MG63 (cell line): ENCODE measurements at regions not wholly inside any gene's neighbourhood (a gene's known extent, or its start where the extent isn't known, plus 50 kb on each side); places are given as distances from the start of the nearest gene placed in this dataset.

ENCODE experiments used
- DNase-seq: peaks from one replicate; pipeline ENCODE4 v3.0.0-alpha.2; 2020
- H3K27me3 ChIP-seq: fragments of 250-450 bp; sonication (Bioruptor Pico); 2 replicates; pipeline ENCODE4 v1.5.1; 2020; ENCODE audit warnings: mild to moderate bottlenecking, moderate library complexity
- H3K36me3 ChIP-seq: fragments of 250-450 bp; sonication (Bioruptor Pico); 2 replicates; pipeline ENCODE4 v1.5.1; 2020; ENCODE audit warnings: mild to moderate bottlenecking, moderate library complexity
- H3K4me3 ChIP-seq: fragments of 250-450 bp; sonication (Bioruptor Pico); 2 replicates; pipeline ENCODE4 v1.5.1; 2020; ENCODE audit warnings: mild to moderate bottlenecking, moderate library complexity
- H3K9me3 ChIP-seq: fragments of 250-450 bp; sonication (Bioruptor Pico); 2 replicates; pipeline ENCODE4 v1.5.1; 2020; ENCODE audit warnings: mild to moderate bottlenecking, moderate library complexity

DNA sequence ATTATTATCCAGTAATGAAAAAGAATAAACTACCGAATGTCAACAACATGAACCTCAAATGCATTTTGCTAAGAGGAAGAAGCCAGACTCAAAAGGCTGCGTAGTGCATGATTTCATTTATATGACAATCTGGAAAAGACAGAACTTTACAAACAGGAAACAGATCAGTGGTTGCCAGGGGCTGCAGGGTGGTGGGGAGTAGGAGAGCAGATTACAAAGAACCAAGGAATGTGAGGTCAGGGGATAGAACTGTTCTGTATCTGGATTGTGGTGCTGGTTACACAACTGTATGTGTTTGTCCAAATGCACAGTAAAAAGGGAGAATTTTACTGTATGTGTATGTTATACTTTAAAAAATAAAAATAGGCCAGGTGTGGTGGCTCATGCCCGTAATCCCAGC lies 89.7 kb upstream of the MYL2 start:
- Histone ChIP-seq H3K9me3 (no peaks in the 10 kb centered on the region), H3K36me3 (no peaks in the 10 kb centered on the region), H3K27me3 (peaks cover 23% of the 10 kb centered on the region), H3K4me3 (no peak overlapping the region)
- DNase-seq = no peak

DNA sequence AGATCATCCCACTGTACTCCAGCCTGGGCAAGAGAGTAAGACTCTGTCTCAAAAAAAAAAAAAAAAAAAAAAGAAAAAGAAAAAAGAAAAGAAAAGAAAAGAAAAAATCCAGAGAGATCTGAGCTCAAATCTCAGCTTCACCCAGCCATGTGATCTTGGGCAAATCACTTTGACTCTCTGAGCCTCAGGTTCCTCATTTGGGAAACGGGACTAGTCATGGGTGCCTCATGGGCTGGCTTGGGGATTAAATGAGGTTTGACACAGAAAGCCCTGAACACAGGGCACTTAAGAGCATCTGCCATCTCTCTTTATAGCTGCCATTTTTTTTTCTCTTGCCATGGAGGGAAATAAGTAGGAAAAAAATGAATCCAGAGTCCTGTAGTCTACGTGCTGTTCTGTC lies 86.2 kb upstream of the MYL2 start:
- no peak overlapping the region for H3K4me3 ChIP-seq
- H3K36me3 ChIP-seq = no peaks in the 10 kb centered on the region
- DNase-seq = no peak
- H3K27me3 ChIP-seq = peaks cover 21% of the 10 kb centered on the region
- no peaks in the 10 kb centered on the region for H3K9me3 ChIP-seq

DNA sequence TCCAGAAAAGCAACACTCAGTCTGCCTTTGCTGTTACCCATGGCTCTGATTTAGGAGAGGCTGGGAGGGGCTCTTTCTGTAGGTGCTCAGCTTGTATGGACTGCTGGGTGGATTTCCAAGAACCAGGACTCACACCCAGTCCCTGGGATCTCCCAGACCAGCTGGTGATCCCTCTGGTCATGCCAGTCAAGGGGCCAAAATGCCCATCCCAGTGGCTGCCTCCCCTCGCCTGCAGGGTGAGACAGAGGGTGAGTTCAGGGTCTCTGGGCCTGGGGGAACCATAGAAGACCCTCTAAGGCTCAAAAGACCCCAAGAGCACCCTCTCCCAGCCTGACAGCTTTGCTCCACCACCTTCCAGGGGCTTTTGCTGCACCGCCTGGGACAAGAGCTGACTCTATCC lies 78.6 kb upstream of the MYL2 start:
- Histone ChIP-seq H3K9me3 (peaks cover 15% of the 10 kb centered on the region), H3K4me3 (no peak overlapping the region), H3K36me3 (no peaks in the 10 kb centered on the region), H3K27me3 (peaks cover 5% of the 10 kb centered on the region)
- DNase-seq = no peak

DNA sequence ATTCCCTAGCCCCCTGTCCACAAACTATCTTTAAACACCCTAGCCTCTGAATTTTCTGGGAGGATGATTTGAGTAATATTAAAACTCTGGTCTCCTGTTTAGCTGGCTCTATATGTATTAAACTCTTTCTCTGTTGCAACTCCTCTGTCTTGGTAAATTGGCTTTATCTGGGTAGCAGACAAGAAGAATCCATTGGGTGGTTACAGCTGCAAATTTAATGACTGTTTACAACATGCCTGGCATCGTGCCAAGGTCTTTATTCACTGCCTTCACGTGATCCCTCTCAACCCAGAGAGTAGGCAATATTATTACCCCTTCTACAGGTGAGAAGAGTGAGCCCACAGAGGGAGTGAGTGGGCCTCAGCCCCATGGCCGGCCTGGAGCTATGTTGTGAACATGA lies 77.8 kb upstream of the MYL2 start:
- Histone ChIP-seq H3K4me3 (no peak overlapping the region), H3K9me3 (peaks cover 15% of the 10 kb centered on the region), H3K27me3 (peaks cover 1% of the 10 kb centered on the region; the same call in 1 of the 2 replicates), H3K36me3 (no peaks in the 10 kb centered on the region)
- no peak for DNase-seq

DNA sequence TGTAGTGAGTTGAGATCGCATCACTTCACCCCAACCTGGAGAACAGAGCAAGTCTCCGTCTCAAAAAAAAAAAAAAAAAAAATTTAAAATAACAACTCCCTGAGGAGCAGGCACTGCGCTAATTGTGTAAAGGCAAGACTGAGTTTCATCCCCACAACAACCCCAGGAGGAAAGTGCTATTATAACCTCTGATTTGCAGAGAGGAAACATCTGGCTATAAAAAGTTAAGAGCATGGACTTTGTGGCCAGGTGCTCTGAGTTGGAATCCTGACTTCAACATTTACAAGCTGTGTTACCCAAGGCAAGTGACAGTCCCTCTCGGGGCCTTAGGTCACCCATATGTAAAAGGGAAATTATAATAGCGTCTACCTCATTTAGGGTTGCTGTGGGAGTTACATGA lies 76.0 kb upstream of the MYL2 start:
- no peaks in the 10 kb centered on the region for H3K36me3 ChIP-seq
- no peak for DNase-seq
- H3K4me3 ChIP-seq = no peak overlapping the region
- H3K27me3 ChIP-seq = no peaks in the 10 kb centered on the region
- peaks cover 15% of the 10 kb centered on the region for H3K9me3 ChIP-seq

DNA sequence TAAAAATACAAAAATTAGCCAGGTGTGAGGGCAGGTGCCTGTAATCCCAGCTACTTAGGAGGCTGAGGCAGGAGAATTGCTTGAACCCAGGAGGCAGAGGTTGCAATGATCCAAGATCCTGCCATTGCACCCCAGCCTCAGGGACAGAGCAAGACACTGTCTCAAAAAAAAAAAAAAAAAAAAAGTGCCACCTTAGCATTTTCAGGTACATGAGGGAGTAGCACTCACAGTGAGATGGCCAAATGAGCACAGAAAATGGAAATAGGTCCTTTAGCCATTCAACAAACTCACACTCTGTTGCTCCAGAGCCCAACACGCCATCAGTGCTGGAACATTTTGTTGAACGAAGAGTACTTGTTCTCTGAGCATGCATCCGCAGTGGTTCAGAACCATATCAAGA lies 75.2 kb upstream of the MYL2 start:
- Histone ChIP-seq H3K36me3 (no peaks in the 10 kb centered on the region), H3K9me3 (peaks cover 15% of the 10 kb centered on the region), H3K4me3 (no peak overlapping the region), H3K27me3 (peaks cover under 1% of the 10 kb centered on the region; the same call in 1 of the 2 replicates)
- no peak for DNase-seq

DNA sequence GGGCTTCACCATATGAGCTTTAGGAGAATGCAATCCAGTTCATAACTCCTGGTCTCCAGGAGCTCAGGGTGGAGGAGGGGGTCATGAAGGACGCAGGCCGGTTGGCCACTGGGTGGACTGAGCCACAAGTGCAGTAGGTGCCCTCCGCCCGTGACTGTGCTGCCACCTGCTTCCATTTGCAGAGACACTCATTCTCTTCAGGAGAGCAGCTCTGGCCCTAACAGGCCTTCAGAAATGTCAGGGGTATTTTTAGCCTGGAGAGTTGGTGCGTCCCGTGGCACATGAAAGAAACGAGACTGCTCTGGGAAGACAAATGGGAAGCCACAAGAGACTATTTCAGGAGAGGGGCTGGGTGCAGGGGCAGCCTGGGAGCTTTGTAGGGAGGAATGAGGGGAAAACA lies 74.6 kb upstream of the MYL2 start:
- H3K36me3 ChIP-seq = no peaks in the 10 kb centered on the region
- peaks cover 15% of the 10 kb centered on the region for H3K9me3 ChIP-seq
- no peak for DNase-seq
- no peak overlapping the region for H3K4me3 ChIP-seq
- H3K27me3 ChIP-seq = peaks cover 4% of the 10 kb centered on the region

DNA sequence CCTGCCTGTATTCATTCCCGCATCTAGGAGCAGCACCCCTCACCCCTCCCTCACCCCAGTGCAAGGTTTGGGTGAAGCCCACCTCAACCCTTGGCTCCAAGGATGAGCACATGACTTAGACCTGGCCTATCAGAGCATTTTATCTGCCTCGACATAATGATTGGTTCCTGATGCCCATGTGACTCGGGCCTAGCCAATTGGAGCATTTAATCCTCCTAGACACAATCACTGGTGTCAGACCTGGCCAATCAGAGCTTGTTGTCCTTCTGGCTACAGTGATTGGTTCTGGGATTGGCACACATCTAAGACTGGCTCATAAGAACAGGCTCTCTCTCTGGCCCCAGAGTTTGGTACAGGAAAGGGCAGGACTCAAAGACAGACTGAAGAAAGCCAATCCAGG lies 73.1 kb upstream of the MYL2 start:
- H3K4me3 ChIP-seq = no peak overlapping the region
- no peak for DNase-seq
- H3K27me3 ChIP-seq = peaks cover 6% of the 10 kb centered on the region
- H3K9me3 ChIP-seq = peaks cover 14% of the 10 kb centered on the region
- no peaks in the 10 kb centered on the region for H3K36me3 ChIP-seq

DNA sequence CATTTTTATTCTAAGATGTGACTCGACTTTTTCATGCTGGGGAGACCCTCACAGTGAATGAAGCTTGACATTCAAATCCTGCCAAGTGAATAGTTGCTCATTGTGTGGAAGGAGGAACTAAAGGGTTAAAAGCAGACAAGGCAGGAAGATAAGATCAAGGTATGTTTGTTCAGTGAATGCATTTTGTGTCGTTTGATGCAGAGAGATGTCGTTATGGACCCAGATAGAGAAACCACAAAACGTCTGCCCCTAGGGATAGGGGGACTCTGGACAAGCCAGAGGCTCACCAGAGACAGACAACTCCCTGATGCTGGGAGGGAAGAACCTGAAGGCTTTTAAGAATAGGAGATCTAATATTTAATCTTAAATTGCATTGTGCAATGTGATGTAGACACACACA lies 72.5 kb upstream of the MYL2 start:
- no peak for DNase-seq
- no peaks in the 10 kb centered on the region for H3K36me3 ChIP-seq
- no peak overlapping the region for H3K4me3 ChIP-seq
- peaks cover 6% of the 10 kb centered on the region for H3K27me3 ChIP-seq
- peaks cover 8% of the 10 kb centered on the region for H3K9me3 ChIP-seq

DNA sequence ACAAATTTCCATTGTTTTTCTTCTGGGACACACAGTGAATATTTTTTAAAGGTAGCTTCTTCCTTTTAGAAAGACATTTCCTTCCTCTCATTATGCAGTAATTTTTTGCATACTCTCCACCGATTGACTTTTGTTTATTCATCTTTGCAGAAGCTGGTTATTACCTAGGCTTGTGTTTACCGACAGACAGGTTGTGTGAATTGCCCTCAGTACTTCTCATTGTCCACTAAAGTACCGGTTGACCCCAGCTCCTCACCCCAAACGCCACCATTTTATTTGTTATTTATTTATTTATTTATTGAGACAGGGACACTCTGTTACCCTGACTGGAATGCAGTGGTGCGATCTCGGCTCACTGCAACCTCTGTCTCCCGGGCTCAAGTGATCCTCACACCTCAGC lies 63.4 kb upstream of the MYL2 start:
- Histone ChIP-seq H3K27me3 (peaks cover 9% of the 10 kb centered on the region), H3K9me3 (no peaks in the 10 kb centered on the region), H3K36me3 (no peaks in the 10 kb centered on the region), H3K4me3 (no peak overlapping the region)
- no peak for DNase-seq

DNA sequence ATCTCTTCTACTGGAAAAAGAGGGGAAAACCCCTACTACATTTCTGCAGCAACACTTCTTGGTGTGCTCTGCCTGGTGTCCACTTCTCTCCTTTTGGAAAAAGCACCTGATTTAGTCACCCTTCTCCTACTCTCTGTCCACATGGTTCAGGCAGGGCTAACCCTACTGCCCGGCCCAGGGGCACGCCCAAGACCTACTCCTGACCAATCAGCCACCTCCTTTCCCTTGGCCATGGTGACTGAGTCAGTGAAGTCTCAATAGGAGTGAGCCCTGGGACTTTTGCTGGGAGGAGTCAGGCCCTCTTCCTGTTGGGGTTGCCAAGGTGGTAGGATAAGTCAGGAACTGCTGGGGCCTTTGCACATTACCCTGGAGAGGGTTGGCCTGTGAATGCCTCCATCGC lies 52.5 kb upstream of the MYL2 start:
- no peak overlapping the region for H3K4me3 ChIP-seq
- H3K9me3 ChIP-seq = no peaks in the 10 kb centered on the region
- no peaks in the 10 kb centered on the region for H3K36me3 ChIP-seq
- no peaks in the 10 kb centered on the region for H3K27me3 ChIP-seq
- no peak for DNase-seq

DNA sequence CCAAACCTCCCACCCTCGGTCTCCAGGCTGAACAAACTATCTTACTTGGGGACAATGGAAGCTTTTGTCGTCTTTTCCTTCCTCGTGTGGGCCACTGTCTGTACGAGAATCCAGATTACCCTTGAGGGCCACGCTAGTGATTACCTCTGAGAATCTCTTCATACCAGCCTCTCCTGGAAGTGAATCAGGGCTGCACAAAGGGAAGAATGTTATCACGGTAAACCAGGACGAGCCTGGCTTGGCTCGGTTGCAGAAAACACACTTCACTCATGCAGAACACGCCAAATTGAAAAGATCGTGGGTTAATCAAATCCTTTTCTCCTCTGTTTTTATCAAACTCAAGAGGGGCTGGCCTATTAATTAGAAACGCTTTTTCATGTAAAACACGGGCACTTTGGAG lies 51.6 kb upstream of the MYL2 start:
- no peaks in the 10 kb centered on the region for H3K36me3 ChIP-seq
- DNase-seq = no peak
- no peaks in the 10 kb centered on the region for H3K9me3 ChIP-seq
- peaks cover 5% of the 10 kb centered on the region; the same call in 1 of the 2 replicates for H3K27me3 ChIP-seq
- H3K4me3 ChIP-seq = no peak overlapping the region

DNA sequence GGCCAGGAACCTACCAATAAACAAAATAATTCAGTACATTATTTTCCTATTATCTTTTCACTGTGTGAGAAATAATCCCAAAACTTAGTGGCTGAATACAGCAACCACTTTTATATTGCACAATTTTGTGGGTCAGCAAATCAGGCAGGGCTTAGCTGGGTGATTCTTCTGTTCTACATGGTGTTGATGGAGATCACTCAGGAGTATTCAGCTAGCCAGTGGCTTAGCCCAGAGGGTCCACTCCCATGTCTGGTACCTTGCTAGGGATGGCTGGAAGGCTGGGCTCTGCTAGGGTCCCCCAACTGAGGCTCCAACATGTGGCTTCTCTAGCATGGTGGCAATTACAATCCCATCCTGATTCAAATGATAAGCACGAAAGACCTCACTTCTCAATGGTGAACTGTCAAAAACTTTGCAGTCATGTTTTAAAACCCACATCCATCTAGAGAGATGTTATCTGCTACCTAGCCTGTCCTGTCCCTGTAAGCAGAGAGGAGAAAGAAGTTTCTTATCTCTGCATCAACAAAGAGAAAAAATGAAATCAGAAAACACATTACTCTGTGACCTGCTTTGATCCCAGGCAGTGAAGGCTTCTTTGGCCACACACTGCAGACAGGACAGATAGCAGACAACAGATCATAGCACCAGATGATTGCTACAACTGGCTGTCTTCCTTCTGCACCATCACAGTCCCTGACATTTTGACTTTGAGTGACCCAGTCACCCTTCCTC lies 51.0 kb upstream of the MYL2 start:
- DNase-seq = no peak
- peaks cover 5% of the 10 kb centered on the region; the same call in 1 of the 2 replicates for H3K27me3 ChIP-seq
- no peaks in the 10 kb centered on the region for H3K9me3 ChIP-seq
- no peaks in the 10 kb centered on the region for H3K36me3 ChIP-seq
- H3K4me3 ChIP-seq = no peak overlapping the region
